NOMO-1 (cell line): ENCODE measurements at regions not wholly inside any gene's neighbourhood (a gene's known extent, or its start where the extent isn't known, plus 50 kb on each side); places are given as distances from the start of the nearest gene placed in this dataset.

ENCODE experiments used
- DNase-seq, 2 experiments: peaks; one replicate each; lab custom pipeline; 2025; ENCODE audit not compliant: unreplicated experiment in 2 of 2; lab: John Stamatoyannopoulos, UW

DNA sequence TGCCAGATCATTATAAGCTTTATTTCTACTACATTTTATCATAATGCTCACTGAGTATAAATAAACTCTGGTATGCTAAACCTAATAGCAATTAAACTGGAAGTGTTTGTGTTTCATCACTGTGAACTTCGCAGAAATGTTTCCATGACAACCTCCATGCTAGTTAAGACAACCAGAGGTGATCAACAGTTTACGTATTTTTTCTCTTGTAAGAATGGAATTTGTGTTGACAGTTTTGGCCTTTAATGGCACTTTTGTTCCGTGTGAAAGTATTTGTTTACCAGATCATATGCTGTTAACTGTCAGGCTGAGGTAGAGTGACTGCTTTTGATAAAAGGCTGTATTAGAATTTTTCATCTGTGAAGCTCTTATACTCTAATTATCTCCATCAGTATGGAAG lies 212.1 kb upstream of the PPP1R3A start:
- DNase-seq = no peak

- DNase-seq = no peak
Measured at GRCh38 chr7:114128880-114129279, 210.1 kb upstream of the PPP1R3A start.

- DNase-seq = no peak
Measured at GRCh38 chr7:114126095-114126494, 207.3 kb upstream of the PPP1R3A start.

GRCh38 chr7:114112806-114113205 lies 194.0 kb upstream of the PPP1R3A start:
- no peak for DNase-seq

- no peak for DNase-seq
Measured at GRCh38 chr7:114110666-114111065, 191.9 kb upstream of the PPP1R3A start.

DNA sequence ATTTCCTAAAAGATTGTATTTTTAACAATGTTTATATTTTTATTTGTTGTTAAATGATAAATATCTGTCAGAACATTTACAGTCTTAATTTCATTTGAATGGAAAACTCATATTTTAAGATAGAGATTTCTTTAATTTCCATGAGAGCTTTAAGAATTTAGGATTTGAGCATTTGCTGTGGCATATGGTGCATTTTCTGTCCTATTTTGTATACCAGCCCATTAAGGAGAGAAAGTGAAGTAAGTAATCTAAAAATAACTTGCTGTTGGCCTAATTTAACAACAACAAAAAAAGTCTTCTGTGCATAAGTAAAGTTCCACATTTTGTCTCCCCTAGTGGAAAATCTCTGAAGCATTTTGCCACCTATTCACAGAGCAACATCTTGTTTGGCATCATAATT lies 190.9 kb upstream of the PPP1R3A start:
- no peak for DNase-seq

GRCh38 chr7:114109304-114109703 lies 190.5 kb upstream of the PPP1R3A start:
- peak in 1 of 2 experiments; percentile 32 for DNase-seq

GRCh38 chr7:114108510-114108909 lies 189.7 kb upstream of the PPP1R3A start:
- DNase-seq = no peak

- DNase-seq = no peak
Measured at GRCh38 chr7:114107522-114107921, 188.7 kb upstream of the PPP1R3A start.

- peak in 1 of 2 experiments; percentile 8 for DNase-seq
Measured at GRCh38 chr7:114104035-114104434, 185.2 kb upstream of the PPP1R3A start.

GRCh38 chr7:114102996-114103395 lies 184.2 kb upstream of the PPP1R3A start:
- no peak for DNase-seq

DNA sequence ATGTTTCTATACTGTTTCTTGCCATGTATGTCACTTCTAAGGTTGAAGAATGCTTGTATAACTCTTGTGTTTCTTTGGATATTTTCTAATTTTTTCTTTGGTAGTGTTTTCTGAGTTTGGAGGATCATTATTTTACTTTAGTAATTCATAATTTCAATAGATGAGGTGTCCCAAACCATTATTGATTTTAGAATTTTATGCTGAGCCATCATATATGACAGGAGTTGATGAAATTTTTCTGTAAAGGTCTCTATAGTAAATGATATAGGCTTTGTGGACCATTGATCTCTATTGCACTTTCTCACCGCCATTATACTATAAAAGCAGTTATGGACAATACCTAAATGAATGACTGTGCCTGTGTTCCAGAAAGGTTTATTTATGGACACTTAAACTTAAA lies 183.3 kb upstream of the PPP1R3A start:
- DNase-seq = no peak

DNA sequence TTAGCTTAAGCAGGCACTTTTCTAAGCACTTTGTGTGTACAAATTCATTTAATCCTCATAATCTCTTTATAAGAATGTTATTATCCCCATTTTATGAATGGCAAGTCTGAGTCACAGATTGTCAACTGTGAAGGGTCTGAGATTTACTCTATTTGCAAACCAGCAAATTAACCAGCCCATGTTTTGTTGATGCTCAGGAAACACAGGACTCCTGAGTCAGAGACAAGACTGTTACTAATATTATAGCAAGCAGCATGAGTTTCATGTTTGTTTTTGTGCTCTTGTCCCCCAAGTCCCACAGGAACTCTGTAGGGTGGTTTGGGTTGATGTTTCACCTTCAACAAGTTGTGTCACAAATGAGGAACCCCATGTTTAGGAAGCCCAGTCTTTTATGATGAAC lies 182.0 kb upstream of the PPP1R3A start:
- no peak for DNase-seq

DNA sequence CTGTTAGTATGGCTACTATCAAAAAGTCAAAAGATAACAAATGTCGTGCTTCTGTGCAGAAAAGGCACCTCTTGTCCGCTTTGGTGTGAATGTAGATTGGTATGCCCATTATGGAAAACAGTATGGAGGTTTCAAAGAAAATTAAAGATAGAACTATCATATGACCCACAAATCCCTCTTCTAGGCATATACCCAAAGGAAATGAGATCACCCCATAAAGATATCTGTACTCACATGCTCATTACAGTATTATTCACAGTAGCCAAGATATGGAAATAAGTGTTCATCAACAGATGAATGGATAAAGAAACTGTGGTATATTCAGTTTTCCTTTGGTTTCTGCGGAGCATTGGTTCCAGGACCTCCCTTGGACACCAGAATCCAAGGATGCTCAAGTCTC lies 180.5 kb upstream of the PPP1R3A start:
- no peak for DNase-seq

- no peak for DNase-seq
Measured at GRCh38 chr7:114095885-114096284, 177.1 kb upstream of the PPP1R3A start.

DNA sequence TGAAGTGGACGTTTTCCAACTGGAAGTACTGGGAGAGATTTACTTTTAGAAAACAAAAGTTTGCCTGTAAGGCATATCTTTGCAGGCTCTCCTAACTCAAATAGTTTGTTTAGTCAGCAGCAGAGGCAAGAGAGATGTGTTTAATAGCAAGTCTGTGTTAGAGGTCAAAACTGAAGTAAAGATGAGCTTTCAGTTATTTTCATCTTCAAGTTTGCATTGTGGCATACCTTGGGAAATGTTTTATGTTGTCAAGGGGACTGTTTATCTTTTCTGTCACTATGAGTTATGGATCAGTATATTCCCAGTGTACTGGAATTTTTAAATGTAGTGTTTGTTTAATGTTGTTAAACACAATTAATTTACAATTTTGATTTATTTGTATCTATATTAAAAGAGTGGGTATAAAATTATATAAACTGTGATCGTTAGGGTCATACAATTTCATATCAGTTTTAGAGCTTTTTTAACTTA lies 169.7 kb upstream of the PPP1R3A start:
- no peak for DNase-seq

DNA sequence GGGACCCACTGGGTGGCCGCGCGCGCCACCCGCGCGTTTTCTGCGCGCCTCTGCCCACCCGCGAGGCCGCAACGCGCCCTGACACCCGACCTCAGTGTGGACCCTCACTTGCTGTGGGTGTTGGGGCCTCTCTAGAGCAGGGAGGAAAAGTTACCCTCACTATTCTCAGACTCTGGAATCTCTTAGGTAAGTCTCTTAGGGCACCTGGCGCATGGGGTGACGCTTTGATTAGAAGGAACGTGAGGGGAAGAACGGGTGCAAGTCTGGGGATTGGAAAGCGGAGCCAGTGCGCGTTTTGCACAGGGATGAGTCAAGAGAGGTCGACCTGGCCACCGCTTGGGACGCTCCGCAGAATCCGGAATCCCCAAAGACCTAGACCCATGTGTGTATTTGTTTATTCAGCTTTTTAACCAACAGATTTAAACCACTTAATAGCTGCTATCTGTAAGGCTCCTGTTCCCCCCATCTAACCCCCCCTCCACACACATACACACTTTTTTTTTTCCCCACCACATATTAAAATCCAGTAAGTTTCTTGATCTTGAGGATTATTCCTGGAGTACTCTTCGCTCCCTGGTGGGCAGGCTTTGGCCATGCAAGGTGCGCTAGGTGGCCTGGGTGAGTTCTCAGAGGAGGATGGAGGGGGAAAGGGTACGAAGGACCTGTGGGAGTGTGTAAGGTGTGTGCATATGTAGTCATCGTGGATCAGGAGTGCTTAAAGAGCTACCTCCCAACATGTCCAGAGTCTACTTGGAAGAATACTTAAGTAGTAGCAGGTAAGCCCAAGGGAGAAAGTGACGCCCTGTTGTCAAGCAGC lies 169.1 kb upstream of the PPP1R3A start:
- no peak for DNase-seq

DNA sequence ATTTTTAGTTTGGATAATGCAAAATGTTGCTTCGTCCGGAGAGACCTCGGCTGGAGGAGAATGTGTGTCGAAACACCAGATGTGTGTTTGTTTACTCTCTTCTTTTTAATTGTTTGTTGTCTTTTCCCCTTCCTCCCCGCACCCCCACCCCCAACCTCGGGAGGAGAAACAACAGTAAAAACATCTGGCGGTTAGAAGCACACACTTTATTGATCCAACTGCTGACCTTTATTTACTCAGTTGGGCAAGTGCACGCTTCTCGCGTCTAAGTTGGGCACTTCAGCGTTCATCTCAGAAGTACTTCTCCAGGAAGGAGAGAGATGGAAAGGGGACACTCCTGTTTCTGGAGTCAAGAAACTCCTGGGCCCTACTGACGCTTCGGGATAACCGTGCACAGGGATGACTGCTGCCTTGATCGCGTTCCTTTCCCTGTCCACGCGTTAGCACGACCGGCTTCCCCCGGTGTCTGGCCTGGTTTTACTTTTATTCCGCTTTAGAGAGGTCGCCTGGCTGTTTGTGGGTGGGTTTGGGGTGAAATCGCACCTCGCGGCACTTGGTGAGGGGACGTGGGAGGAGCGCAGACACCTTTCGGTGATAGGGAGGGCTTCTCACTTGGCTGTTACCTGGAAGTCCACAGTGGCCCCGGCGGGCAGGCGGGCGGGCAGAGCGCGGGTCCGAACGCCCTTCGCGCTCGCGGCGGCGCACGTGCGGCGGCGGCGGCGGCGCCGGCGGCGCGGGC lies 168.3 kb upstream of the PPP1R3A start:
- DNase-seq = no peak

DNA sequence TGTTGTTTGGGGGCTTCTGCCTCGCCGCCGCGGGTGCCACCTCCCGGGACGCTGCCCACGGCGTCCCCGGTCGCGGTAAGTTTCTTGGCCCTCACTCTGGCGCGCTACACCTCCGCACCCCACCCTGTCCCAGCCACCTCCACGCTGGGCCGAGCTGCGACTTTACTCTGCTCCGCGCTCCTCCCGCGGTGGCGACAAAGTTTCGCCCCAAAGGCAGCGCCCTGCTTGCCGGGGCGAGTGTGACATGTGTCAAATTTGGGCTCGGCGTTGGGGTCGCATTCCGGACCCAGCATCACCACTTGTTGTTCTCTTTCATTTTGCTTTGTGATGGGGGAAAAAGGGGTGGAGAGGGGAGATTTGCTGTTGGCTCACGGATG lies 167.7 kb upstream of the PPP1R3A start:
- DNase-seq = no peak

DNA sequence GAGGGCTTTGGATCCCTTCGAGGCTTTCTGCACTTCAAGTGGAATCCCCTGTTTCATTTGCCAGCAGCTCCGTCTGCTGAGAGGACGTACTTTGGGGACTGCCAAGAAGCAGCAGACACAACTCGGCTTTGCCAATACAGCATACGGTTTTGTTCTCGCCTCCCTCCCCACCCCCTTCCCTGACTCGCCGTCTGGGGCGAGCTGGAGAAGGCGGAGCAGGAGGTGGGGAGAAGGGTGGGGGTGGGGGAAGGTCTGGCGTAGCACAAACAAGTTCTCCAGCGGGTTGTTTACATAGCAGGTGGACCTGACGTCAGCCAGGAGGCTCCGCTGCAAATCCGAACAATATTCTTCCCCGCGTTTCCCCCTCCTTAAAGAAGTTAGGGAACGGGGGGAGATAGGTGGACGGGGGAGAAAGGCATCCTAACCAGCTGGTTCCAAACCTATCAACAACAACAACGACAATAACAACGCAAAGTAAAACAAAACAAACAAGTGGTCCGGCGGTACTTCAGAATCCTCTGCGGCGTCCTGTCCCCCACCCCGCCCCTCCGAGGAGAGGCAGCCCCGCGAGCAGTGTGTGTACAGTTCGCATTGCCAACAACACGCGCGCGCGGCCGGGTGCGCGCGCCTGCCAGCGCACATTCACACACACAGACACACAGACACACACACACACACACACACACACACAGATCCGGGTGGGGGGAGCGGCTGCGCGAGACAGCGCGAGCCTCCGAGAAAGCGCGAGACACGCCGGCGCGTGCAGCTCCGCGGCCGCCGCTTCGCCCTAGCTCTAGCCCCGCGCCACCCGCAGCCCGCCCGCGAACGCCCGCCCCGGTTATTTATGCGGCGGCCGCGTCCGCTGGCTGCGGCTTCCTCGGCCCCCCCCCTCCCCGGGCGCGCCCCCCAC lies 167.0 kb upstream of the PPP1R3A start:
- DNase-seq = peak; percentile 38 to 41

DNA sequence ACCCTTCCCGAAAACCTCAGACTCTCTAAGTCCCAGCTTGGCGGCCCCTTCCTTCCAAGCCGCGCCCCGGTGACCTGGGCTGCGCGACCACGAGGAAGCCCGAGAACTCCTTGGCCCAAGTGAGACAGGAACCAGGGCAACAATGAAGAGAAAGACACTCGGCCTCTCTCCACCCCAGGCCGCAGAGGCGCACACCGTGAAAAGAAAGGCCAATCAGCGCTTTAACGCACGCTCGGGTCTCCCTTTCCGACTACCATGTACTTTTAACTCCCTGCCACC lies 166.4 kb upstream of the PPP1R3A start:
- DNase-seq = peak; percentile 38 to 40
